Ascending aorta (tissue), 2 donors: ENCODE measurements at regions not wholly inside any gene's neighbourhood (a gene's known extent, or its start where the extent isn't known, plus 50 kb on each side); places are given as distances from the start of the nearest gene placed in this dataset.
A peak's percentile ranks its signal among the peaks of the same experiment; 100 is the strongest.

Source experiments
- DNase-seq, 2 donors: peaks; one replicate each; pipeline ENCODE4 v3.0.0-alpha.2; 2019; ENCODE audit warnings: low spot score in 2 of 2
- H3K27ac ChIP-seq, 2 donors: fragments of 200-600 bp; sonication (generic); one replicate each; pipeline ENCODE4 v1.5.1; 2016 to 2017; ENCODE audit warnings: mild to moderate bottlenecking in 1 of 2
- H3K27me3 ChIP-seq: fragments of 200-600 bp; sonication (generic); one replicate; pipeline ENCODE4 v1.5.1; 2017
- H3K36me3 ChIP-seq, 2 donors: fragments of 200-600 bp; sonication (generic); one replicate each; pipeline ENCODE4 v1.5.1; 2016
- H3K4me1 ChIP-seq, 2 donors: fragments of 200-600 bp; sonication (generic); one replicate each; pipeline ENCODE4 v1.5.1; 2016 to 2017; ENCODE audit warnings: mild to moderate bottlenecking in 1 of 2
- H3K4me3 ChIP-seq, 2 donors: fragments of 200-600 bp; sonication (generic); one replicate each; pipeline ENCODE4 v1.5.1; 2016 to 2017; ENCODE audit warnings: mild to moderate bottlenecking in 1 of 2
- H3K9me3 ChIP-seq, 2 donors: fragments of 200-600 bp; sonication (generic); one replicate each; pipeline ENCODE4 v1.5.1; 2016
- intact Hi-C: fragments of 100-400 bp; cut with DNase I; formaldehyde crosslinking; loops from one replicate; pipeline ENCODE4 v1.15.1; 2023
- TF ChIP-seq, protein P1 (sequence below), 3 experiments: fragments of 200-600 bp in 2 of 3; fragments of 450-650 bp in 1 of 3; sonication (generic) in 2 of 3; IDR thresholded peaks; one replicate each; pipeline ENCODE4 v1.5.1; 2016 to 2019; ENCODE audit warnings: antibody characterized with exemption in 3 of 3, mild to moderate bottlenecking in 1 of 3, moderate library complexity in 1 of 3

DNA sequence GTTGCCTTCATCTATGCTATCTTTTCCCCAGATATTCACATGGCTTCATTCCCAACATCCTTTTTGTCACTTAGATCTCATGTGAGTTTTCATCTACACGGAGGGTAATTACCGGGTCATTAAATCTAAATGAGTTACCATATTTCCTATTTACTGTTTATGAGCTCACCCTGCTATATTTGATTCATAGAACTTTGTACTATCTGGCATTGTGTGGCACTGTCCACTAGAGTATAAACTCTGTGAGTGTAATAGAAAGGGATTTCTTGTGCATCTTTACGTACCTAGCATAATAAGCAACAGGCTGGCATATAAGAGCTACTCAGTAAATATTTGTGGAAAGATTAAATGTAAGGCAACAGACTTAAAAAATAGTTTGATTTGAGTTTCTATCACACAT, 86.1 kb upstream of the LMO3 start:
- Histone ChIP-seq H3K36me3 (no peaks in the 10 kb centered on the region), H3K4me1 (no peaks in the 10 kb centered on the region), H3K27me3 (no peaks in the 10 kb centered on the region), H3K4me3 (no peak overlapping the region), H3K27ac (no peak overlapping the region), H3K9me3 (no peaks in the 10 kb centered on the region)
- intact Hi-C loops: no loop called here
- TF ChIP-seq, protein P1, sequence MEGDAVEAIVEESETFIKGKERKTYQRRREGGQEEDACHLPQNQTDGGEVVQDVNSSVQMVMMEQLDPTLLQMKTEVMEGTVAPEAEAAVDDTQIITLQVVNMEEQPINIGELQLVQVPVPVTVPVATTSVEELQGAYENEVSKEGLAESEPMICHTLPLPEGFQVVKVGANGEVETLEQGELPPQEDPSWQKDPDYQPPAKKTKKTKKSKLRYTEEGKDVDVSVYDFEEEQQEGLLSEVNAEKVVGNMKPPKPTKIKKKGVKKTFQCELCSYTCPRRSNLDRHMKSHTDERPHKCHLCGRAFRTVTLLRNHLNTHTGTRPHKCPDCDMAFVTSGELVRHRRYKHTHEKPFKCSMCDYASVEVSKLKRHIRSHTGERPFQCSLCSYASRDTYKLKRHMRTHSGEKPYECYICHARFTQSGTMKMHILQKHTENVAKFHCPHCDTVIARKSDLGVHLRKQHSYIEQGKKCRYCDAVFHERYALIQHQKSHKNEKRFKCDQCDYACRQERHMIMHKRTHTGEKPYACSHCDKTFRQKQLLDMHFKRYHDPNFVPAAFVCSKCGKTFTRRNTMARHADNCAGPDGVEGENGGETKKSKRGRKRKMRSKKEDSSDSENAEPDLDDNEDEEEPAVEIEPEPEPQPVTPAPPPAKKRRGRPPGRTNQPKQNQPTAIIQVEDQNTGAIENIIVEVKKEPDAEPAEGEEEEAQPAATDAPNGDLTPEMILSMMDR (IDR thresholded peaks at IDR 0.05): no peak
- DNase-seq: no peak

- H3K27ac ChIP-seq: no peak overlapping the region
- no peaks in the 10 kb centered on the region for H3K27me3 ChIP-seq
- no peaks in the 10 kb centered on the region for H3K9me3 ChIP-seq
- no peaks in the 10 kb centered on the region for H3K4me1 ChIP-seq
- no peak for DNase-seq
- H3K4me3 ChIP-seq: no peak overlapping the region
- intact Hi-C loops: no loop called here
- TF ChIP-seq, protein P1 (IDR thresholded peaks at IDR 0.05): no peak
- H3K36me3 ChIP-seq: no peaks in the 10 kb centered on the region
Observed at GRCh38 chr12:16691624-16692023, 85.7 kb upstream of the LMO3 start.

- Histone ChIP-seq H3K4me1 (no peaks in the 10 kb centered on the region), H3K27ac (no peak overlapping the region), H3K27me3 (no peaks in the 10 kb centered on the region), H3K36me3 (no peaks in the 10 kb centered on the region), H3K9me3 (no peaks in the 10 kb centered on the region), H3K4me3 (no peak overlapping the region)
- intact Hi-C loops: loop anchor here (10.0 kb wide), 1 partner anchor 303 kb away; no protein-coding TSS in a partner anchor
- TF ChIP-seq, protein P1 (IDR thresholded peaks at IDR 0.05): no peak
- DNase-seq: no peak
Observed at GRCh38 chr12:16688200-16688599, 82.2 kb upstream of the LMO3 start.

DNA sequence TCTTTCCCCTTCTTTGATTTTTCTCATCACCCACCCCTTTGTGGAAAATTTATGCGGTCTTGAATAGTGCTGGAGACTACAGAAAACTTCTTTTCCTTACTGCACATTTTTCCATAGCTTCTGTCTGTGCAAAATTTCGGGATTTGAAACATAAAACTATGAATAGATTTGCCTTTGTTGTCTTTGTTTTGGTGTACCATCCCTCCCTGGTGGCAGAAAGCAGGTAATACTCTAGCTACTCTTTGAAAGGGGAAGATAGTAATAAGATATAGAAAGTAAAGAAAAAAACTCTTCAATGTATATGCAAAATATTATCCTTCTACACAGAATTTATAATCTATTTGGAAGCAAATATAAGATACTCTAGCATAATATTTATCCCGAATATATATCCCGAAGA, 79.1 kb upstream of the LMO3 start:
- Histone ChIP-seq H3K36me3 (no peaks in the 10 kb centered on the region), H3K4me3 (no peak overlapping the region), H3K9me3 (no peaks in the 10 kb centered on the region), H3K4me1 (no peaks in the 10 kb centered on the region), H3K27me3 (no peaks in the 10 kb centered on the region), H3K27ac (no peak overlapping the region)
- intact Hi-C loops: loop anchor here (10.0 kb wide), 1 partner anchor 300 kb away; no protein-coding TSS in a partner anchor
- TF ChIP-seq, protein P1 (IDR thresholded peaks at IDR 0.05): peak in 1 of 3 experiments; percentile 28
- no peak for DNase-seq

DNA sequence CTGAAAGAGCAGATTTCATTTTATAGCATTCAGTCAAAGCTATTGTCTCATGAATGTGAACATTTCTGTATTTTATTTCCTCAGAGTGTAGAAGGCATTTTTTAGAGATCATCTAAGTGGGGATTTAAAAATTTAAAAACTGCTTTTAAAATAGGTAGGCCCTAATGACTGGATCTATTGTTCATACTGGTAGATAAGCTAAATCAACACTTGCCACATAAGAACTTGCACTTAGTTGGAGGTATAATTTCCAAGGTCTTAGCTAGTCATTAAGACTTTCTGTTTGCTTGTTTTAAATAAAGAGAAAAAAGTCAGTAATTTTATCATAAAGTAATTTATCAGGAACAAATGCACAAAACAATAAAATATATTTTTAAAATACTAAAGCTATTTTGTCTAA, 75.2 kb upstream of the LMO3 start:
- Histone ChIP-seq H3K36me3 (no peaks in the 10 kb centered on the region), H3K4me1 (no peaks in the 10 kb centered on the region), H3K27ac (no peak overlapping the region), H3K9me3 (no peaks in the 10 kb centered on the region), H3K27me3 (no peaks in the 10 kb centered on the region), H3K4me3 (no peak overlapping the region)
- DNase-seq: no peak
- TF ChIP-seq, protein P1 (IDR thresholded peaks at IDR 0.05): no peak
- intact Hi-C loops: loop anchor here (10.0 kb wide), 1 partner anchor 296 kb away; no protein-coding TSS in a partner anchor

DNA sequence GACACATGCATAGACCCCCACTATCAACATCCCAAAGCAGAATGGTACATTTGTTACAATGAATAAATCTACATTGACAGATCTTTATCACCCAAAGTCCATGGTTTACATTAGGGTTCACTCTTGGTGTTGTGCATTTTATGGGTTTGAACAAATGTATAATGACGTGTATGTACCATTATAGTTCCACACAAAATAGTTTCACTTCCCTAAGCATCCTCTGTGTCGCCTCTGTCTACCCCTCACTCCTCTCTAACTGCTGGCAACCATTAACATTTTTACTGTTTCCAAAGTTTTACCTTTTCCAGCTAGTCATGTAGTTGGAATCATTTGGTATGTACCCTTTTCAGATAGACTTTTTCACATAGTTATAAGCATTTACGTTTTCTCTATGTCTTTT, 69.5 kb upstream of the LMO3 start:
- Histone ChIP-seq H3K9me3 (no peaks in the 10 kb centered on the region), H3K27me3 (no peaks in the 10 kb centered on the region), H3K4me1 (no peaks in the 10 kb centered on the region), H3K27ac (no peak overlapping the region), H3K36me3 (no peaks in the 10 kb centered on the region), H3K4me3 (no peak overlapping the region)
- TF ChIP-seq, protein P1 (IDR thresholded peaks at IDR 0.05): no peak
- intact Hi-C loops: no loop called here
- no peak for DNase-seq
